Neuronal stem cell (in vitro differentiated cells): ENCODE measurements at regions not wholly inside any gene's neighbourhood (a gene's known extent, or its start where the extent isn't known, plus 50 kb on each side); places are given as distances from the start of the nearest gene placed in this dataset.

ENCODE experiments used
- DNase-seq: peaks from one replicate; pipeline ENCODE4 v3.0.0-alpha.2; 2013; ENCODE audit warnings: low spot score
- H2AFZ ChIP-seq: one replicate; pipeline ENCODE4 v1.6.1; 2013; ENCODE audit warnings: mild to moderate bottlenecking, low read length, inconsistent platforms
- H2AK5ac ChIP-seq: 2 replicates; pipeline ENCODE4 v1.6.1; 2013; ENCODE audit warnings: low read depth, mild to moderate bottlenecking, inconsistent platforms, low read length, moderate library complexity, mixed read lengths
- H2BK120ac ChIP-seq: 2 replicates; pipeline ENCODE4 v1.6.1; 2013; ENCODE audit warnings: low read depth, mild to moderate bottlenecking, inconsistent platforms, low read length, moderate library complexity, mixed read lengths
- H2BK12ac ChIP-seq: one replicate; pipeline ENCODE4 v1.6.1; 2013; ENCODE audit warnings: low read length, inconsistent platforms
- H2BK15ac ChIP-seq: 2 replicates; pipeline ENCODE4 v1.6.1; 2013; ENCODE audit warnings: mild to moderate bottlenecking, low read length, inconsistent platforms, mixed read lengths
- H2BK5ac ChIP-seq: one replicate; pipeline ENCODE4 v1.6.1; 2013; ENCODE audit warnings: inconsistent platforms, mild to moderate bottlenecking, low read length, moderate library complexity
- H3K14ac ChIP-seq: one replicate; pipeline ENCODE4 v1.6.1; 2013; ENCODE audit warnings: low read length, inconsistent platforms
- H3K18ac ChIP-seq: 2 replicates; pipeline ENCODE4 v1.6.1; 2013; ENCODE audit warnings: low read length, inconsistent platforms
- H3K23ac ChIP-seq: 2 replicates; pipeline ENCODE4 v1.6.1; 2013; ENCODE audit warnings: low read depth, mild to moderate bottlenecking, mixed read lengths, low read length, inconsistent platforms; ENCODE audit not compliant: poor library complexity
- H3K27ac ChIP-seq: replicated peaks from 3 replicates; pipeline ENCODE4 v1.5.1; 2013; ENCODE audit warnings: low read length, inconsistent platforms
- H3K27me3 ChIP-seq, 3 experiments: 2 replicates each; pipeline ENCODE4 v1.6.1; 2013; ENCODE audit warnings: low read length in 3 of 3, mild to moderate bottlenecking in 2 of 3, inconsistent platforms in 1 of 3, low read depth in 1 of 3, mixed read lengths in 1 of 3, moderate library complexity in 1 of 3; ENCODE audit not compliant: control insufficient read depth in 3 of 3, insufficient read depth in 3 of 3
- H3K36me3 ChIP-seq, 2 donors: replicated peaks in 1 of 2; 2 replicates each; pipeline ENCODE4 v1.6.1; 2013; ENCODE audit warnings: low read length in 2 of 2; ENCODE audit not compliant: control insufficient read depth in 2 of 2, insufficient read depth in 2 of 2
- H3K4ac ChIP-seq: 2 replicates; pipeline ENCODE4 v1.6.1; 2013; ENCODE audit warnings: inconsistent platforms, mild to moderate bottlenecking, low read length, moderate library complexity
- H3K4me1 ChIP-seq, 2 donors: 1 replicate in 1 of 2; 2 replicates in 1 of 2; pipeline ENCODE4 v1.6.1; 2013; ENCODE audit warnings: low read length in 2 of 2, low read depth in 1 of 2; ENCODE audit not compliant: control insufficient read depth in 2 of 2, insufficient read depth in 1 of 2
- H3K4me2 ChIP-seq: one replicate; pipeline ENCODE4 v1.6.1; 2013; ENCODE audit warnings: mild to moderate bottlenecking, low read length, inconsistent platforms; ENCODE audit not compliant: insufficient read depth, poor library complexity, severe bottlenecking
- H3K4me3 ChIP-seq, 2 donors: 2 replicates each; pipeline ENCODE4 v1.5.1; 2013; ENCODE audit warnings: low read length in 2 of 2, mild to moderate bottlenecking in 2 of 2, inconsistent platforms in 1 of 2, moderate library complexity in 1 of 2
- H3K79me1 ChIP-seq: one replicate; pipeline ENCODE4 v1.6.1; 2013; ENCODE audit warnings: low read depth, mild to moderate bottlenecking, inconsistent platforms, low read length, moderate library complexity
- H3K9ac ChIP-seq: one replicate; pipeline ENCODE4 v1.6.1; 2013; ENCODE audit warnings: mild to moderate bottlenecking, low read depth, low read length, inconsistent platforms; ENCODE audit not compliant: poor library complexity
- H3K9me3 ChIP-seq, 2 donors: replicated peaks in 1 of 2; 2 replicates each; pipeline versions ENCODE3 to v1.6.1; 2013; ENCODE audit warnings: low read length in 2 of 2, mild to moderate bottlenecking in 2 of 2, inconsistent platforms in 1 of 2, low read depth in 1 of 2, mixed read lengths in 1 of 2, moderate library complexity in 1 of 2; ENCODE audit not compliant: control insufficient read depth in 2 of 2, insufficient read depth in 1 of 2
- H4K8ac ChIP-seq: one replicate; pipeline ENCODE4 v1.6.1; 2013; ENCODE audit warnings: low read depth, mild to moderate bottlenecking, inconsistent platforms, low read length, moderate library complexity
- H4K91ac ChIP-seq: one replicate; pipeline ENCODE4 v1.6.1; 2013; ENCODE audit warnings: low read length, low read depth, mild to moderate bottlenecking, inconsistent platforms; ENCODE audit not compliant: poor library complexity
- WGBS, 2 donors: extraction: QIAGEN DNeasy Blood & Tissue Kit; methylation state at CpG; one replicate each; pipeline ENCODE4 v1.1.7; 2013; ENCODE audit warnings: missing lambda C conversion rate in 2 of 2, mixed read lengths in 1 of 2; ENCODE audit not compliant: insufficient read length in 2 of 2, insufficient replicate concordance in 1 of 2; ENCODE audit errors: extremely low coverage in 2 of 2; 5-methylcytosine and 5-hydroxymethylcytosine counted together

DNA sequence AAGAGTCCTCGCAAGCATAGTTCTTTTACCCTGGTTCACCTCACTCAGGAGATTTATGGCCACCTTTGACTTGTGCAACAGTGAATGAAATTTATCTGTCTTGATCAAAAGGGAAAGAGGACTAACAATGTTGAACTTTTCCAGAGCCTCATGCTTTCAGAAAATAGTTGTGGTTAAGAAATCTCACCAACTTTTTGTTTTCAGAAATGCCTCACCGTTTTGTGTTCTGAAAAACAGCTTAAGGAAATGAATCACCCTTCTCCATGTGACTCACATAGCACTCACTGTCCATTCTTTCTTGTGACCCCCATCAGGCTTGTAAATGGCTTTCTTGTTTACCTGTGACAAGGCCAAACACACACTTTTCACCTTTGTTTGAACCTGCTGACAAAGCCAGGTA, 148.6 kb upstream of the FAM3C start:
- H3K79me1 ChIP-seq = no peaks in the 10 kb centered on the region
- no peak overlapping the region for H3K27ac ChIP-seq
- no peak overlapping the region for H2AK5ac ChIP-seq
- no peak overlapping the region for H3K4ac ChIP-seq
- no peak overlapping the region for H3K23ac ChIP-seq
- no peaks in the 10 kb centered on the region for H3K27me3 ChIP-seq
- no peaks in the 10 kb centered on the region for H3K36me3 ChIP-seq
- H3K9me3 ChIP-seq = peaks cover 0 to 3% of the 10 kb centered on the region in 2 donors
- no peak overlapping the region for H2BK5ac ChIP-seq
- H2AFZ ChIP-seq = no peak overlapping the region
- no peak overlapping the region for H2BK15ac ChIP-seq
- H3K4me1 ChIP-seq = no peaks in the 10 kb centered on the region
- H4K91ac ChIP-seq = no peak overlapping the region
- no peak for DNase-seq
- H3K4me2 ChIP-seq = no peak overlapping the region
- no peak overlapping the region for H3K9ac ChIP-seq
- H3K14ac ChIP-seq = no peak overlapping the region
- no peak overlapping the region for H4K8ac ChIP-seq
- no peak overlapping the region for H2BK120ac ChIP-seq
- no CpG with 5 or more reads among the region's 2 CpGs for WGBS, 2 donors
- H2BK12ac ChIP-seq = no peak overlapping the region
- no peak overlapping the region for H3K4me3 ChIP-seq
- H3K18ac ChIP-seq = no peak overlapping the region

DNA sequence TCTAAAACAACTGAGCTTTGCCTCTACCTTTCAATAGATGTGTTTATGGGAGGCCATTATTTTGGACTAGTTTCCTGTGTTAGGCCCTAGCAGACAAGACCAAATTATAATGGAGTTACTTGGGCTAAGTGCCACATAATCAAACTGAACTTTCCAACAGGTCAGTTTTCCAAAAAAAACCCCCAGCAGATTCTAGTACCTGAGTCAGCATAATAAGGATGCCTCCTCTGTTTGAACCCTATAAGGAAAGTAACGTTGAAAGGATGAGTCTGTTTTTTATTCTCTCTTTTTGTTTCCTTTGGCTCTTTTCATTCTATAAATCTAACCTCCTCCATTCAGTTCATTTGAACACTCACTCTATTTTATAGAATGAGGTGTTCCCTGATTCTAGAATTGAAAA, 148.1 kb upstream of the FAM3C start:
- H4K91ac ChIP-seq = no peak overlapping the region
- H3K27ac ChIP-seq = no peak overlapping the region
- H3K9ac ChIP-seq = no peak overlapping the region
- peaks cover 0 to 3% of the 10 kb centered on the region in 2 donors for H3K9me3 ChIP-seq
- H2BK120ac ChIP-seq = no peak overlapping the region
- no CpG with 5 or more reads among the region's 1 CpG for WGBS, 2 donors
- H2BK5ac ChIP-seq = no peak overlapping the region
- H2BK12ac ChIP-seq = no peak overlapping the region
- H3K14ac ChIP-seq = no peak overlapping the region
- no peak overlapping the region for H3K4me3 ChIP-seq
- DNase-seq = no peak
- H2AK5ac ChIP-seq = no peak overlapping the region
- H3K23ac ChIP-seq = no peak overlapping the region
- no peaks in the 10 kb centered on the region for H3K79me1 ChIP-seq
- no peaks in the 10 kb centered on the region for H3K4me1 ChIP-seq
- no peak overlapping the region for H3K18ac ChIP-seq
- H4K8ac ChIP-seq = no peak overlapping the region
- no peak overlapping the region for H2BK15ac ChIP-seq
- H3K4ac ChIP-seq = no peak overlapping the region
- no peaks in the 10 kb centered on the region for H3K27me3 ChIP-seq
- no peak overlapping the region for H3K4me2 ChIP-seq
- no peak overlapping the region for H2AFZ ChIP-seq
- H3K36me3 ChIP-seq = no peaks in the 10 kb centered on the region

DNA sequence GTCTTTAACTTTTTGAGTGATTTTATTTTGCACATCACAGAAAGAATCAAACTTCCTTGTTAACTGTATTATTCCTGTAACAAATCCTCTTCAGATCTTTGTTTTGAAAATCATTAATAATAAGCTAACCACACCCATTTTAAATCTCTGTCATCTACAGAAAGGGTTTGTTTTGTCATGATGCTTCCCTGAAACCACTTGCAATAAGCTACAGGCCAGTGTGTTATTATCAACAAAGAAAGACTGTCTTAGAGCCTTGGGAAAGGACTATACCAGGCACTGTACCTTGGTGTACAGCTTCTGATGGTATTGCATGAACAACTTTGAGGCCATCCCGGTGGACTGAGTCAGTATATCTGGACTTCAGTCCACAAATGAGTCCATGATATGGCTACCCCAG, 145.3 kb upstream of the FAM3C start:
- DNase-seq = no peak
- H2BK15ac ChIP-seq = no peak overlapping the region
- no peak overlapping the region for H2AK5ac ChIP-seq
- WGBS, 2 donors = no CpG with 5 or more reads among the region's 1 CpG
- H3K9me3 ChIP-seq = peaks cover 0 to 3% of the 10 kb centered on the region in 2 donors
- no peak overlapping the region for H2BK5ac ChIP-seq
- no peak overlapping the region for H4K8ac ChIP-seq
- no peaks in the 10 kb centered on the region for H3K4me1 ChIP-seq
- H3K23ac ChIP-seq = no peak overlapping the region
- no peak overlapping the region for H4K91ac ChIP-seq
- no peak overlapping the region for H3K4ac ChIP-seq
- no peak overlapping the region for H2AFZ ChIP-seq
- H3K27me3 ChIP-seq = no peaks in the 10 kb centered on the region
- no peak overlapping the region for H3K14ac ChIP-seq
- H3K9ac ChIP-seq = no peak overlapping the region
- H3K4me3 ChIP-seq = no peak overlapping the region
- no peak overlapping the region for H3K18ac ChIP-seq
- H3K4me2 ChIP-seq = no peak overlapping the region
- H2BK12ac ChIP-seq = no peak overlapping the region
- no peak overlapping the region for H2BK120ac ChIP-seq
- H3K27ac ChIP-seq = no peak overlapping the region
- H3K79me1 ChIP-seq = no peaks in the 10 kb centered on the region
- no peaks in the 10 kb centered on the region for H3K36me3 ChIP-seq

DNA sequence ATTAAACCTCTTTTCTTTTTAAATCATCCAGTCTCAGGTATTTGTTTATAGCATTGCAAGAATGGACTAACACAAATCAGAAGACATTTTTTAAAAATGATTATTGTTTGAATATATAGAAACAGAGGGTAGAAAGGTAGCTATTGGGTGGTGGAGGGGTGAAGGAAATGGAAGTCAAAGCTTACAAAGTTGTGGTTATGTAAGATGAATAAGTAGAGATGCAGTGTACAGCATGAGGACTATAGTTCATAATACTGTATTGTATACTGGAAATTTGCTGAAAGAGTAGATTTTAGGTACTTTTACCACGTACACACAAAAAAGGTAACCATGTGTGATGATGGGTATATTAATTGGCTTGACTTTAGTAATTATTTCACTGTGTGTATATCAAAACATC, 144.0 kb upstream of the FAM3C start:
- no peaks in the 10 kb centered on the region for H3K4me1 ChIP-seq

More for the DNA sequence above, 144.0 kb upstream of the FAM3C start:
- H3K79me1 ChIP-seq = no peaks in the 10 kb centered on the region
- no peak overlapping the region for H3K23ac ChIP-seq
- no peak overlapping the region for H3K18ac ChIP-seq
- H3K36me3 ChIP-seq = no peaks in the 10 kb centered on the region
- H2AFZ ChIP-seq = no peak overlapping the region
- DNase-seq = no peak
- WGBS, 2 donors = no CpG with 5 or more reads among the region's 1 CpG
- H4K91ac ChIP-seq = no peak overlapping the region
- no peak overlapping the region for H2AK5ac ChIP-seq
- no peak overlapping the region for H2BK120ac ChIP-seq
- H2BK15ac ChIP-seq = no peak overlapping the region
- no peak overlapping the region for H2BK12ac ChIP-seq
- H3K4me2 ChIP-seq = no peak overlapping the region
- no peak overlapping the region for H2BK5ac ChIP-seq
- H4K8ac ChIP-seq = no peak overlapping the region
- no peaks in the 10 kb centered on the region for H3K27me3 ChIP-seq
- H3K9me3 ChIP-seq = peaks cover 0 to 1% of the 10 kb centered on the region in 2 donors
- no peak overlapping the region for H3K4ac ChIP-seq
- H3K4me3 ChIP-seq = no peak overlapping the region
- H3K27ac ChIP-seq = no peak overlapping the region
- H3K9ac ChIP-seq = no peak overlapping the region
- no peak overlapping the region for H3K14ac ChIP-seq
